ES-I3 (cell line): ENCODE measurements at regions not wholly inside any gene's neighbourhood (a gene's known extent, or its start where the extent isn't known, plus 50 kb on each side); places are given as distances from the start of the nearest gene placed in this dataset.
"Not testable (repeated sequence)": the region's sequence is repeated elsewhere in the genome, so short reads cannot be mapped to it uniquely, and the experiment has no call there.

Experiments used
- H3K36me3 ChIP-seq: 2 replicates; pipeline ENCODE4 v1.6.1; 2013; ENCODE audit warnings: mild to moderate bottlenecking, low read length, control low read depth, moderate library complexity; ENCODE audit not compliant: insufficient read depth
- H3K4me1 ChIP-seq: 2 replicates; pipeline ENCODE4 v1.6.1; 2013; ENCODE audit warnings: mild to moderate bottlenecking, control low read depth, low read length; ENCODE audit not compliant: insufficient read depth
- H3K9ac ChIP-seq: 2 replicates; pipeline ENCODE4 v1.6.1; 2013; ENCODE audit warnings: low read depth, mild to moderate bottlenecking, low read length, moderate library complexity
- H3K9me3 ChIP-seq: 2 replicates; pipeline ENCODE4 v1.6.1; 2013; ENCODE audit warnings: mild to moderate bottlenecking, low read length, moderate library complexity; ENCODE audit not compliant: control insufficient read depth, insufficient read depth

GRCh38 chr2:56034258-56034657 is 110.7 kb upstream of the EFEMP1 start:
- H3K9me3 ChIP-seq = no peaks in the 10 kb centered on the region

GRCh38 chr2:56040189-56040588 is 116.6 kb upstream of the EFEMP1 start:
- H3K36me3 ChIP-seq = no peaks in the 10 kb centered on the region
- no peaks in the 10 kb centered on the region for H3K9me3 ChIP-seq
- no peaks in the 10 kb centered on the region; the same call in 1 of the 2 replicates for H3K4me1 ChIP-seq
- H3K9ac ChIP-seq = no peak overlapping the region

More at GRCh38 chr2:56034258-56034657, 110.7 kb upstream of the EFEMP1 start:
- H3K36me3 ChIP-seq = no peaks in the 10 kb centered on the region
- H3K9ac ChIP-seq = no peak overlapping the region
- no peaks in the 10 kb centered on the region; the same call in 1 of the 2 replicates for H3K4me1 ChIP-seq

GRCh38 chr2:56040834-56041233 is 117.3 kb upstream of the EFEMP1 start:
- H3K9ac ChIP-seq = no peak overlapping the region
- H3K36me3 ChIP-seq = no peaks in the 10 kb centered on the region
- no peaks in the 10 kb centered on the region; the same call in 1 of the 2 replicates for H3K4me1 ChIP-seq
- H3K9me3 ChIP-seq = no peaks in the 10 kb centered on the region

DNA sequence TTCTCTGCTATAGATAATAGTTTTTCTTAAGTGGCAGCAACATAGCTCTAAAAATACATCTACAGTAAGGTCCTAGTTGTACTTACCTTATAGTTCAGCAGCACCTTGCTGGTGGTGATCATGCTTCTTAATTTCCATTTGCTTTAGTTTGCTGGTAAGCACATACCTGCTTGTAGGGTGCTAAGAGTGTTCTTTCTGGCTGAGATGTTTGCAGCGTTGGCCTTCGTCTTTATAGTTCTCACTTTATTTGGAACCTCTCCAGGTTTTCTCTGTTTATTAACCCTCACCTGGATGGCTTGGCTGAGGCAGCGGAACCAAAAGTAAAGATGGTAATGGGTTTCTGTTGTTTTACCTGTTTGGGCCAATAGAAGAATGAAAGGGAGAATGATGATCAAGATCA is 123.6 kb upstream of the EFEMP1 start:
- H3K9me3 ChIP-seq = no peaks in the 10 kb centered on the region
- no peaks in the 10 kb centered on the region for H3K4me1 ChIP-seq
- no peak overlapping the region for H3K9ac ChIP-seq
- no peaks in the 10 kb centered on the region for H3K36me3 ChIP-seq

DNA sequence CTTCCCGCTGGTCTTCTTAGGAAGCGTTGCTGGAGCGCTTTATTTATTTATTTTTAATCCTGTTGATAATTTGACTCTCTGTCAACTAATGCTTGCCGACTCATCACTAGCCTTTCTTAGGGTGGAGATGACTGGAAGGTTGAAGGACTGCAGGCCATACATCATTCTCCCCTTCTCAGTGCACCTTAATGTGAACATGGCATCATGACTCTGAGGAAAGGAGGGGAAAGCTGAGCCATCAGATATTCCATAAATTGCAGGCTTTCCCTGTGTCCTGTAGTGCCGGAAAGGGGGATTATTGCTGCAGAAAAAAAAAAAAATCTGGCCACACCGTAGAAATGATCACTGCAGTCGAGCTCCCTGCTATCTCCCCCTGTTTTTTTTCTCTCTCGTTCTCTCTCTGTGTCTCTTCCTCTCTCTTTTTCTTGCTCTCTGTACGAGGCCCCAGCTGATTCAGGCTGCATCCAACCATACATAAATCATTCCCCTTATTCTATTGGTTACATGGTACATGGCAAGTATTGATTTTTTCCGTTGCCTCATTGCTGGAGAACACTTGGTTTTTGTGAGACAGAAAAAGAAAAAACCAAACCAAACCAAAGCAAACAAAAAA is 125.8 kb upstream of the EFEMP1 start:
- Histone ChIP-seq H3K4me1 (no peaks in the 10 kb centered on the region), H3K9ac (no peak overlapping the region), H3K9me3 (no peaks in the 10 kb centered on the region), H3K36me3 (no peaks in the 10 kb centered on the region)

DNA sequence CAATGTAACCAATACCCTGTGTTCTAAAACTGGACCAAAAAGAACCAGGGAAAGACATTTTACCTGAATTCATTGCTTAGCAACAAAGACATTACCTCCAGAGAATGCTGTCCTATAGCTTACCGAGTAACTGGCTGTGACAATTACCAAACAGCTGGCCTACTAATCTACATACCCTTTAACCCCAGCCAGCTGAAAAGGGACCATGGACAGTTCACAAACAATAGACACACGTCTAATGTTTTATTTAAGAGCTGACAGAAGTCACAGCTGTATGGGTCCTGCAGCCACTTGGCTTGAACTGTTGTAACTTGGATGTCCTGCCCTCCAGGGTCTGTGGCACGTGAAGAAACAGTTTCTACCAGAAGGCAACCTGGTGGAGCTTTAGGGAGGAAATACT is 130.1 kb upstream of the EFEMP1 start:
- no peaks in the 10 kb centered on the region for H3K4me1 ChIP-seq
- no peak overlapping the region for H3K9ac ChIP-seq
- H3K36me3 ChIP-seq = no peaks in the 10 kb centered on the region
- no peaks in the 10 kb centered on the region for H3K9me3 ChIP-seq

DNA sequence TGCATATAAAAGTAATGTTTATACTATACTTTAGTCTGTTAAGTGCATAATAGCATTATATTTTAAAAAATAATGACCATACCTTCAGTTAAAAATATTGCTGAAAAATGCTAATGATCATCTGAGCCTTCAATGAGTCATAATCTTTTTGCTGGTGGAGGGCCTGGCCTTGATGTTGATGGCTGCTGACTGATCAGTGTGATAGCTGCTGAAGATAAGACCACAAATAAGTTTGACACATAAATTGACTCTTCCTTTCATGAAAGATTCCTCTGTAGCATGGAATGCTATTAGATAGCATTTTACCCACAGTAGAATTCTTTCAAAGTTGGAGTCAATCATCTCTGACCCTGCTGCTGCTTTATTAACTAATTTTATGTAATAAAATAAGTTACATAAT is 128.4 kb upstream of the CCDC85A start:
- H3K9ac ChIP-seq = no peak overlapping the region
- no peaks in the 10 kb centered on the region for H3K36me3 ChIP-seq
- H3K4me1 ChIP-seq = no peaks in the 10 kb centered on the region
- H3K9me3 ChIP-seq = no peaks in the 10 kb centered on the region

DNA sequence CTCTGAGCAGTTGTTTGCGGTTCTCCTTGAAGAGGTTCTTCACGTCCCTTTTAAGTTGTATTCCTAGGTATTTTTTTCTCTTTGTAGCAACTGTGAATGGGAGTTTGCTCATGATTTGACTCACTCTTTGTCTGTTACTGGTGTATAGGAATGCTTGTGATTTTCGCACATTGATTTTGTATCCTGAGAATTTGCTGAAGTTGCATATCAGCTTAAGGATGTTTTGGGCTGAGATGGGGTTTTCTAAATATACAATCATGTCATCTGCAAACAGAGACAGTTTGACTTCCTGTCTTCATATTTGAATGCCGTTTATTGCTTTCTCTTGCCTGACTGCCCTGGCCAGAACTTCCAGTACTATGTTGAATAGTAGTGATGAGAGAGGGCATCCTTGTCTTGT is 122.5 kb upstream of the CCDC85A start:
- H3K4me1 ChIP-seq, H3K36me3 ChIP-seq, H3K9me3 ChIP-seq, H3K9ac ChIP-seq: not testable (repeated sequence)

DNA sequence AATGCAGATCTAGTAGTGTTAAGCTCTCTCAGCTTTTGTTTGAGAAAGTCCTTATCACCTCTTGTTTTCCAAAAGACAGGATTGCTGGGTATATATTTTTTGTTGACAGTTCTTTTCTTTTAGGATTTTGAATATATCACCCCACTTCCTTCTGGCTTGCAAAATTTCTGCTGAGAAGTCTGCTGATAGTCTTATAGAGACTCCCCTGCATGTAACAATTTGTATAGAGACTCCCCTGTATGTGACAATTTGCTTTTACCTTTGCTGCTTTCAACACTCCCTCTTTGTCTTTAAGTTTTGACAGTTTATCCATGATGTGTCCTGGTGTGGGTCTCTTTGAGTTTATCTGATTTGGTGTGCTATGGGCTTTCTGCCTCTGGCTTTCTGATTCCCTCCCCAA is 115.0 kb upstream of the CCDC85A start:
- H3K9me3 ChIP-seq = no peaks in the 10 kb centered on the region
- H3K36me3 ChIP-seq = no peaks in the 10 kb centered on the region
- no peak overlapping the region for H3K9ac ChIP-seq
- H3K4me1 ChIP-seq = no peaks in the 10 kb centered on the region

GRCh38 chr2:56077359-56077915 is 106.4 kb upstream of the CCDC85A start:
- no peaks in the 10 kb centered on the region for H3K9me3 ChIP-seq
- H3K4me1 ChIP-seq = no peaks in the 10 kb centered on the region
- H3K9ac ChIP-seq = no peak overlapping the region
- no peaks in the 10 kb centered on the region for H3K36me3 ChIP-seq

GRCh38 chr2:56082665-56083064 is 101.1 kb upstream of the CCDC85A start:
- Histone ChIP-seq H3K36me3 (no peaks in the 10 kb centered on the region), H3K9me3 (no peaks in the 10 kb centered on the region), H3K9ac (no peak overlapping the region), H3K4me1 (no peaks in the 10 kb centered on the region; the same call in 1 of the 2 replicates)

DNA sequence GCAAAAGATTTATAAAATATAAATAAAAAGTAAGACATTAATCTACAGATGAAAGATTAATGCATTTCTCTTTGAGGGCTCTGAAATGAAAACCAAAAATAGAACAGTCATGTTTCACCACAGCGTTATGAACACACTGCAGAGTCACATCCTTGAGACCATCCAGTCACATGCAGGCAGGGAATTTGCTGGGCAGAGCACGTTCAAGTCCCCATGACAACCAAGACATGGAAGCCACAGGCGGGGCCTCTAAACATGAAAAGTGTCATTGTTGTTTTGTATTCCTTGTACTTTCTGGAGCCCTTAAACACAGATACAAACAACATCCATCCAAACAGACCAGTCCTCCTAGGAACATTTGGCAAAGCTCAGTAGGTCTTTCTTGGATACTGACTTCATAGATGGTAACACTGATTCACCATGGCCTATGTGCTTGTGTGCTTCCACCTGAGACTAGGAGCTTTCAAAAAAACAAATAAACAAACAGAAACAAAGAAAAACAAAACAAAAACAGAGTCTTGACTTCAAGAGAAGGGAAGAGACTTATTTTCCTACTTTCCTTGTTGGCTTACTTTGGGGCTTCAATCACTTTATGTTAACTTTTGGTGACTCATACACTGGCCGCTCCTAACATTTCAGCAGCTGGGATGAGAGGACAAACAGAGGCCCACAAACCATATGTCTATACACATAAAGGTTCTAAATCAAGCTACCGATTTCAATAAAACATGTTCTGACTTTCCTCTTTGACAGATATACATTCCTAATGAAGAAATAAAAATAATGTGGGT is 99.5 kb upstream of the CCDC85A start:
- Histone ChIP-seq H3K36me3 (no peaks in the 10 kb centered on the region), H3K9ac (no peak overlapping the region), H3K4me1 (no peaks in the 10 kb centered on the region; the same call in 1 of the 2 replicates), H3K9me3 (no peaks in the 10 kb centered on the region)

GRCh38 chr2:56086336-56086735 is 97.5 kb upstream of the CCDC85A start:
- Histone ChIP-seq H3K9ac (no peak overlapping the region), H3K36me3 (no peaks in the 10 kb centered on the region), H3K9me3 (no peaks in the 10 kb centered on the region), H3K4me1 (no peaks in the 10 kb centered on the region; the same call in 1 of the 2 replicates)

DNA sequence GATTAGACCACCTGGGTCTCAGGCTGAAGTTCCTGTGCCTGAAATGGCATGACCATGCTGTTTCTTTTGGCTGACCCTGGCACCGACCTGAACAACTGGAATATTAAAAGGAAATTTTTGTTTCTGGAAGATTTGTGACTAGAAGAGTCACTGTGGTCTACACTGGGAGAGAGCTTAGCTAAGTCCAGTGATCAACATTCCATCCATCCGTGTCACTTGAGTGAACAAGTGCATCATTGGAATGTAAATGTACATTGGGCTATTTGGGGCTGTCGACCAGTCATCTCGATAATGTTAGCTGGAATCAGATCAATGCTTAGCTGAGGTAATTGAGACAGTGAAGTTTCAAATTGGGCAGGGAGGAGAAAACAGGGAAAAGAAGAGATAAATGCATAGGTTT is 95.4 kb upstream of the CCDC85A start:
- Histone ChIP-seq H3K36me3 (no peaks in the 10 kb centered on the region), H3K4me1 (no peaks in the 10 kb centered on the region; the same call in 1 of the 2 replicates), H3K9ac (no peak overlapping the region), H3K9me3 (no peaks in the 10 kb centered on the region; the same call in 1 of the 2 replicates)

- Histone ChIP-seq H3K9ac (no peak overlapping the region), H3K36me3 (no peaks in the 10 kb centered on the region), H3K9me3 (no peaks in the 10 kb centered on the region; the same call in 1 of the 2 replicates), H3K4me1 (no peaks in the 10 kb centered on the region)
Observed at GRCh38 chr2:56089931-56090330, 93.9 kb upstream of the CCDC85A start.
